Mucosa of descending colon (tissue), 3 donors: ENCODE measurements at regions not wholly inside any gene's neighbourhood (a gene's known extent, or its start where the extent isn't known, plus 50 kb on each side); places are given as distances from the start of the nearest gene placed in this dataset.

ENCODE experiments used
- ATAC-seq: fragments of 200-7000 bp; cut with Tn5 transposase; one replicate; pipeline ENCODE4 v1.9.1; 2020; ENCODE audit warnings: mild to moderate bottlenecking, moderate library complexity
- DNase-seq, 3 donors: peaks; one replicate each; pipeline ENCODE4 v3.0.0-alpha.2; 2020
- H3K36me3 ChIP-seq: fragments of 200-600 bp; one replicate; pipeline ENCODE4 v1.8.0; 2021; ENCODE audit warnings: low read depth, mild to moderate bottlenecking
- H3K4me1 ChIP-seq: fragments of 200-600 bp; one replicate; pipeline ENCODE4 v1.8.0; 2021; ENCODE audit warnings: low read depth, mild to moderate bottlenecking
- H3K4me3 ChIP-seq: fragments of 200-600 bp; one replicate; pipeline ENCODE4 v1.8.0; 2021; ENCODE audit warnings: mild to moderate bottlenecking
- H3K9me3 ChIP-seq: fragments of 200-600 bp; one replicate; pipeline ENCODE4 v1.8.0; 2021; ENCODE audit warnings: mild to moderate bottlenecking
- CTCF ChIP-seq: fragments of 200-600 bp; IDR thresholded peaks from one replicate; pipeline ENCODE4 v1.8.0; 2022; ENCODE audit warnings: antibody characterized with exemption, mild to moderate bottlenecking
- intact Hi-C, 2 donors: fragments of 100-400 bp; cut with DNase I in 1 of 2; cut with micrococcal nuclease in 1 of 2; formaldehyde crosslinking; loops; one replicate each; pipeline versions ENCODE4 v1.11.0 to v1.11.1; 2022; cut with DNase I, micrococcal nuclease
- donor health status: DM: no; HTN: no; CAD: no; lungs with moderate emphysema.
- donor health status: DM: no; HTN: no; CAD: no.
- donor health status: DM: no; HTN: yes; CAD: no.

GRCh38 chr18:42675810-42676209 is 439.7 kb downstream of the RIT2 start:
- ATAC-seq: peak; percentile 55
- intact Hi-C loops: no loop called here

GRCh38 chr18:42683094-42683493 is 432.4 kb downstream of the RIT2 start:
- Histone ChIP-seq H3K36me3 (no peaks in the 10 kb centered on the region), H3K4me1 (no peaks in the 10 kb centered on the region), H3K4me3 (no peak overlapping the region), H3K9me3 (no peaks in the 10 kb centered on the region)
- intact Hi-C loops: no loop called here
- ATAC-seq (no peak), DNase-seq (no peak)
- no peak for TF ChIP-seq CTCF

More at GRCh38 chr18:42675810-42676209, 439.7 kb downstream of the RIT2 start:
- TF ChIP-seq CTCF: no peak
- Histone ChIP-seq H3K9me3 (no peaks in the 10 kb centered on the region), H3K4me1 (no peaks in the 10 kb centered on the region), H3K4me3 (no peak overlapping the region), H3K36me3 (no peaks in the 10 kb centered on the region)
- peak in 1 of 3 donors; percentile 2 for DNase-seq

GRCh38 chr18:42689310-42689709 is 426.2 kb downstream of the RIT2 start:
- no peaks in the 10 kb centered on the region for H3K4me1 ChIP-seq

More at GRCh38 chr18:42689310-42689709, 426.2 kb downstream of the RIT2 start:
- ATAC-seq (no peak), DNase-seq (no peak)
- Histone ChIP-seq H3K4me3 (no peak overlapping the region), H3K36me3 (no peaks in the 10 kb centered on the region), H3K9me3 (no peaks in the 10 kb centered on the region)
- no peak for TF ChIP-seq CTCF
- intact Hi-C loops: no loop called here
